Spleen (tissue), 11 donors: ENCODE measurements at regions not wholly inside any gene's neighbourhood (a gene's known extent, or its start where the extent isn't known, plus 50 kb on each side); places are given as distances from the start of the nearest gene placed in this dataset.

ENCODE experiments used
- DNase-seq: peaks from one replicate; pipeline ENCODE4 v3.0.0-alpha.2; 2020
- H3K27ac ChIP-seq, 8 donors: fragments of 200-600 bp; sonication (generic) in 7 of 8; 1 replicate in 4 of 8; 2 replicates in 4 of 8; pipeline versions ENCODE4 v1.5.0 to v1.8.0; 2016 to 2021; ENCODE audit warnings: inconsistent platforms in 4 of 8, mild to moderate bottlenecking in 4 of 8, moderate library complexity in 1 of 8
- H3K27me3 ChIP-seq, 7 donors: fragments of 200-600 bp; sonication (generic) in 6 of 7; replicated peaks in 1 of 7; 1 replicate in 4 of 7; 2 replicates in 3 of 7; pipeline versions ENCODE4 v1.5.0 to v1.8.0; 2016 to 2021; ENCODE audit warnings: inconsistent platforms in 3 of 7, mild to moderate bottlenecking in 1 of 7
- H3K36me3 ChIP-seq, 6 donors: fragments of 200-600 bp; sonication (generic) in 5 of 6; 1 replicate in 4 of 6; 2 replicates in 2 of 6; pipeline versions ENCODE4 v1.5.0 to v1.8.0; 2016 to 2021; ENCODE audit warnings: inconsistent platforms in 2 of 6
- H3K4me1 ChIP-seq, 6 donors: fragments of 200-600 bp; sonication (generic) in 5 of 6; 1 replicate in 3 of 6; 2 replicates in 3 of 6; pipeline versions ENCODE4 v1.5.0 to v1.8.0; 2016 to 2021; ENCODE audit warnings: inconsistent platforms in 3 of 6
- H3K4me3 ChIP-seq, 8 donors: fragments of 200-600 bp; sonication (generic) in 7 of 8; 1 replicate in 4 of 8; 2 replicates in 4 of 8; pipeline versions ENCODE4 v1.5.0 to v1.8.0; 2016 to 2021; ENCODE audit warnings: inconsistent platforms in 4 of 8, mild to moderate bottlenecking in 4 of 8, moderate library complexity in 2 of 8
- H3K9me3 ChIP-seq, 8 donors: fragments of 200-600 bp; sonication (generic) in 7 of 8; 1 replicate in 4 of 8; 2 replicates in 4 of 8; pipeline versions ENCODE4 v1.5.0 to v1.8.0; 2016 to 2021; ENCODE audit warnings: inconsistent platforms in 4 of 8
- CTCF ChIP-seq, 11 experiments: fragments of 200-600 bp in 7 of 11; fragments of 450-650 bp in 4 of 11; sonication (generic) in 4 of 11; IDR thresholded peaks in 8 of 11; conservative IDR thresholded peaks in 3 of 11; 1 replicate in 7 of 11; 2 replicates in 4 of 11; pipeline versions ENCODE4 v1.4.0 to v1.8.0; 2016 to 2021; ENCODE audit warnings: antibody characterized with exemption in 11 of 11, inconsistent platforms in 4 of 11, mild to moderate bottlenecking in 1 of 11
- POLR2A ChIP-seq, 3 donors: fragments of 450-650 bp; IDR thresholded peaks; one replicate each; pipeline ENCODE4 v1.5.1; 2017; ENCODE audit warnings: antibody characterized with exemption in 3 of 3, mild to moderate bottlenecking in 1 of 3
- POLR2AphosphoS5 ChIP-seq, 3 donors: sonication (generic); formaldehyde crosslinking; IDR thresholded peaks; one replicate each; pipeline ENCODE4 v1.5.1; 2017; ENCODE audit warnings: antibody characterized with exemption in 3 of 3
- WGBS, 5 donors: extraction: QIAGEN DNeasy Blood & Tissue Kit in 3 of 5; methylation state at CpG; one replicate each; pipeline versions ENCODE4 v1.1.5 to v1.1.7; 2013 to 2018; 5-methylcytosine and 5-hydroxymethylcytosine counted together
- intact Hi-C: fragments of 100-400 bp; cut with DNase I; formaldehyde crosslinking; loops from one replicate; pipeline ENCODE4 v1.15.0; 2023; ENCODE audit warnings: low total_unique reads
- donor health status: healthy with polysubstance abuse.
- donor health status: DM: no; HTN: no; CAD: no; lungs with moderate emphysema.
- donor health status: DM: no; HTN: no; CAD: no.
- donor health status: Bipolar disorder and iron deficiency.
- donor health status: healthy.
- donor health status: DM: no; HTN: no; CAD: no.
- donor health status: DM: yes; HTN: yes; CAD: no.

- no peak overlapping the region for H3K27ac ChIP-seq
- peaks cover 0 to 2% (median 0%) of the 10 kb centered on the region in 7 donors for H3K27me3 ChIP-seq
- H3K4me3 ChIP-seq = no peak overlapping the region
- no peaks in the 10 kb centered on the region for H3K36me3 ChIP-seq
- TF ChIP-seq POLR2A (IDR thresholded peaks at IDR 0.05) (no peak), POLR2AphosphoS5 (IDR thresholded peaks at IDR 0.05) (no peak)
- no peak for DNase-seq
- 58 to 86% (median 70%) methylated on average over 2 to 5 of the region's 5 CpGs for WGBS, 5 donors
- H3K4me1 ChIP-seq = no peaks in the 10 kb centered on the region
- intact Hi-C loops = no loop called here
- H3K9me3 ChIP-seq = no peaks in the 10 kb centered on the region
These were observed 67.8 kb upstream of the ATP6AP2 start for GRCh38 chrX:40513012-40513411.

GRCh38 chrX:40511258-40511657, 69.5 kb upstream of the ATP6AP2 start:
- intact Hi-C loops = no loop called here
- Histone ChIP-seq H3K4me1 (no peaks in the 10 kb centered on the region), H3K36me3 (no peaks in the 10 kb centered on the region), H3K4me3 (no peak overlapping the region), H3K27ac (no peak overlapping the region), H3K9me3 (no peaks in the 10 kb centered on the region), H3K27me3 (peaks cover 0 to 9% (median 0%) of the 10 kb centered on the region in 7 donors)
- no peak for TF ChIP-seq CTCF (IDR thresholded peaks at IDR 0.05 in 8 of 11, conservative IDR thresholded peaks at IDR 0.05 in 3 of 11)
- no peak for TF ChIP-seq POLR2A (IDR thresholded peaks at IDR 0.05)
- TF ChIP-seq POLR2AphosphoS5 (IDR thresholded peaks at IDR 0.05) = no peak
- DNase-seq = no peak
- WGBS, 5 donors = 88 to 100% (median 95%) methylated on average over 7 of the region's 7 CpGs

GRCh38 chrX:40508560-40508959, 72.2 kb upstream of the ATP6AP2 start:
- 59 to 75% (median 67%) methylated on average over 8 of the region's 8 CpGs for WGBS, 5 donors
- H3K9me3 ChIP-seq = no peaks in the 10 kb centered on the region
- TF ChIP-seq POLR2AphosphoS5 (IDR thresholded peaks at IDR 0.05) (no peak), CTCF (IDR thresholded peaks at IDR 0.05 in 8 of 11, conservative IDR thresholded peaks at IDR 0.05 in 3 of 11) (no peak), POLR2A (IDR thresholded peaks at IDR 0.05) (no peak)
- no peak overlapping the region for H3K27ac ChIP-seq
- H3K27me3 ChIP-seq = peaks cover 0 to 16% (median 0%) of the 10 kb centered on the region in 7 donors
- no peak overlapping the region for H3K4me3 ChIP-seq
- no peaks in the 10 kb centered on the region for H3K4me1 ChIP-seq
- no peak for DNase-seq
- intact Hi-C loops = no loop called here
- H3K36me3 ChIP-seq = no peaks in the 10 kb centered on the region

- Histone ChIP-seq H3K27me3 (peaks cover 0 to 16% (median 0%) of the 10 kb centered on the region in 7 donors), H3K36me3 (no peaks in the 10 kb centered on the region), H3K9me3 (no peaks in the 10 kb centered on the region), H3K4me1 (no peaks in the 10 kb centered on the region), H3K27ac (no peak overlapping the region), H3K4me3 (no peak overlapping the region)
- DNase-seq = no peak
- intact Hi-C loops = no loop called here
- 73 to 95% (median 87%) methylated on average over 7 of the region's 7 CpGs for WGBS, 5 donors
- TF ChIP-seq POLR2A (IDR thresholded peaks at IDR 0.05) (no peak), CTCF (IDR thresholded peaks at IDR 0.05 in 8 of 11, conservative IDR thresholded peaks at IDR 0.05 in 3 of 11) (no peak), POLR2AphosphoS5 (IDR thresholded peaks at IDR 0.05) (no peak)
These were observed 74.4 kb upstream of the ATP6AP2 start for GRCh38 chrX:40506201-40506985.
